HEK293T (cell line): ENCODE measurements at regions not wholly inside any gene's neighbourhood (a gene's known extent, or its start where the extent isn't known, plus 50 kb on each side); places are given as distances from the start of the nearest gene placed in this dataset.

Source experiments
- BHLHE40 ChIP-seq: fragments of 450-650 bp; IDR thresholded peaks from 2 replicates; pipeline ENCODE4 v1.6.1; 2016; ENCODE audit warnings: mild to moderate bottlenecking, moderate library complexity, borderline replicate concordance
- ELF4 ChIP-seq: fragments of 450-650 bp; IDR thresholded peaks from 2 replicates; pipeline ENCODE4 v1.6.1; 2017; ENCODE audit warnings: antibody characterized with exemption
- FOXM1 ChIP-seq: fragments of 450-650 bp; IDR thresholded peaks from 2 replicates; pipeline ENCODE4 v1.6.1; 2017; ENCODE audit warnings: mild to moderate bottlenecking, borderline replicate concordance
- TARDBP ChIP-seq: fragments of 450-650 bp; IDR thresholded peaks from 2 replicates; pipeline ENCODE4 v1.6.1; 2016

DNA sequence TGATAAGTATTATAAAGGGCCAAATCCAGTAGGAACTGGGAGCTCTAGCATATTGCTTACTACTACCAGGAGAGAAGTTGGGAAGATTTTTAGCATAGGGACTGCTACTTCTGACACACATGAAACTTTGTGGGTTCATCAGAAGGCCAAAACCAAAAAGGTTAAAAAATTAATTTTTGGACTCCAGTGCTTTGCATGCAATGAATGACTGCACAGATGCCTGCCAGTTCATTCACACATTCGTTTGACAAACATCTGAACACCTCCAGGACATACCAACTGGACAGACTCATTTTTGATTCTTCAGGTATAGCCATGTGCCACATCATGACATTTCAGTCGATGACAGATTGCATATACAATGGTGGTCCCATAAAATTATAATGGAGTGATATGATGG, 79.8 kb downstream of the MID1IP1 start:
- no peak for TF ChIP-seq TARDBP
- no peak for TF ChIP-seq BHLHE40
- no peak for TF ChIP-seq FOXM1
- no peak for TF ChIP-seq ELF4
